Epidermal melanocyte (primary cell): ENCODE measurements at regions not wholly inside any gene's neighbourhood (a gene's known extent, or its start where the extent isn't known, plus 50 kb on each side); places are given as distances from the start of the nearest gene placed in this dataset.
"Not testable (repeated sequence)": the region's sequence is repeated elsewhere in the genome, so short reads cannot be mapped to it uniquely, and the experiment has no call there.

Experiments
- DNase-seq: peaks from one replicate; pipeline ENCODE4 v3.0.0; 2011; ENCODE audit warnings: low spot score; ENCODE audit not compliant: insufficient read length

DNA sequence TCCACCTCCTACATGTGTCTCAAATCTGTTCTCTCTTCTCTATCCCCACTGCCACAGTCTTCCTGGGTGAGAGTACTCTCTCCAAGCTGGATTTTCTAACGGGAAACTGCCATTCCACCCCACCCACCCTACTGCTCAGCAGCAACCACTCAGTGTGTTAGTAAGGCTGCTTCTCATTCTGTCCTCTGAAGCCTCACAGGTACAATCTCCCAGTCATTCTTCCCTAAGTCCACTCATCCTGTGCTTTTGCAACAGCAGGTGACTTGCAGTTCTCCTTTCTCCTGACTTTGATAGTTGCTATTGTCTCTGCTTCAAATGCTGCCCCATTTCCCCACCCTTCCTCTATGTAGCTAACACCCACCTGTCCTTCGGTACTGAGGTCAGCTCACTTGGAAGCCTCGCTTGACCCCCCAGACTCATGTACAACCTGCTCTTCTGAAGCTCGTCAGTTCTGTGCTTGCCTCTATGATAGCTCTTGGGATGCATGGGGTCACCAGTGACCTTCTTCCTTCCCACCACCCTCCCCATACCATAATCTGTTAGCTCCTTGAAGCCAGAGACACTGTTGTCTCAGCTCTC, 188.9 kb downstream of the RRAGC start:
- no peak for DNase-seq

GRCh38 chr1:38667626-38668025, 191.9 kb downstream of the RRAGC start:
- DNase-seq, result no peak

DNA sequence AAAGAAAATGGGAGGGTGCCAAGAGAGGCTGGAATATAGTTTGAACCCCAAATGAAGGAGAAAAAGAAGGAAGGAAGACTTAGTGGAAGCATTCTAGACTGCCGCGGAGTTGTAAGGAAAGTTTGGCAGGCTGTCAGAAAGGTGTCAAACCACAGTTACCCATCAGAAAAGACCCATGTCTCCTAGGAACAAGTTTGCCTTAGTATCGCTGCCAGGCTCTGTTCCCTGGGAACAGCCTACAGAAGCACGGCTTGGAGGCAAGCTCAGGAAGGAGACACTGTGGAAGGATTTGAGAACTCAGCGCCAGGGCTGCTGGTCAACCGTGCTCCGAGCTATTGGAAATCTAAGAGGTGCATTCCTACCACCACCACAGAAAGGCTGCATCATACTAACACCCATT, 197.4 kb downstream of the RRAGC start:
- no peak for DNase-seq

GRCh38 chr1:38658883-38659282, 200.7 kb downstream of the RRAGC start:
- no peak for DNase-seq

DNA sequence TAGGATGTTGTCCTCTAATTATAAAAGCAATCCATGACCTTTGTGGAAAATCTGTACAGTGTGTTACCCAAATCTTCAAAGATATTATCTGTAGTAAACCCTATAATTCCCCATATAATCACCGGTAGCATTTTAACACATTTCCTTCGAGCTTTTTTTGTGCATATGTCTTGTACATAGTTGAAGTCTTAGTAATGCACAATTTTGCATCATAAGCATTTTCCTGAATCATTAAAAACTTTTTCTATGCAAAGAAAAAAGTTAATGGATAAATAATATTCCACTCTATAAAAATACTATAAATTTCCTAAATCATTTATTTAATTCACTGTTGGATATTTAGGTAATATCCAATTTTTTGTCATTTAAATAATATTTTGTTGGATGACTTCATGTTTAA, 201.7 kb downstream of the RRAGC start:
- DNase-seq, result no peak

GRCh38 chr1:38657207-38657840, 202.2 kb downstream of the RRAGC start:
- no peak for DNase-seq

GRCh38 chr1:38656726-38657125, 202.8 kb downstream of the RRAGC start:
- no peak for DNase-seq

GRCh38 chr1:38652217-38652616, 207.4 kb downstream of the RRAGC start:
- no peak for DNase-seq

GRCh38 chr1:38651669-38652068, 207.9 kb downstream of the RRAGC start:
- DNase-seq, result no peak

GRCh38 chr1:38648417-38648816, 211.2 kb downstream of the RRAGC start:
- DNase-seq, result no peak

- not testable (repeated sequence) for DNase-seq
These were observed 212.2 kb downstream of the RRAGC start for GRCh38 chr1:38647341-38647740.

GRCh38 chr1:38644092-38644491, 215.5 kb downstream of the RRAGC start:
- DNase-seq, result no peak

DNA sequence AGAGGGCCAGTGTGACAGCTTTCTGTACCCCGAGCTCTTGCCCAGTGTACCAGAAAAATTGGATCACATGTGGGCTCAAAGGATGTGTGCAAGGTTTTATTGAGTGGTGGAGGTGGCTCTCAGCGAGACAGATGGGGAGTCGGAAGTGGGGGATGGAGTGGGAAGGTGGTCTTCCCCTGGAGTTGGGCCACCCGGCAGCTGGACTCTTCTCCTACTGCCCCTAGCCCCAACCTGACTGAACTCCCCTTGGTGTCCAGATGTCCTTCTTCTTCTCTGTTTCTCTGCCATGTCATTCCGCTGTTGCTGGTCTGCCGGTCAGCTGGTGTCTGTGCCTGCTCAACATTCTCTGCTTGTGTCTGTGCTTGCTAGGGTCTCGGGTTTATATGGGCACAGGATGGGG, 217.9 kb downstream of the RRAGC start:
- DNase-seq, result no peak

DNA sequence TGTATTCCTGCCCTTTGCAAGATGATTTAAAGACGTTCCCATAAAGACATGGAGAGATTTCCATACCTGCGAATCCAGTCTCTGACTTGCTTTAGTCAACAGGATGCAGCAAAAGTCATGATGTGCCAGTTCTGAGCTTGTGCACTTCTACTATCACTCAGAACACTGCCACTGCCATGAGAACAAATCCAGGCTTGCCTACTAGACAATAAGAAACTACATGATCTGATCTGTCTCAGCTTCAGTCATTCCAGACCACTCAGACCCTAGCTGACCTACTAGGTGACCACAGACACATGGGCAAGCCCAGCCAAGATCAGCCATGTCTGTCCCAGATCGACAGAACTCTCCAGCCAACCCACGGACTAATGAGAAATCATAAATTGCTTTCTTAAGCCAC, 219.2 kb downstream of the RRAGC start:
- no peak for DNase-seq

- DNase-seq, result no peak
These were observed 231.3 kb downstream of the RRAGC start for GRCh38 chr1:38628241-38628640.

DNA sequence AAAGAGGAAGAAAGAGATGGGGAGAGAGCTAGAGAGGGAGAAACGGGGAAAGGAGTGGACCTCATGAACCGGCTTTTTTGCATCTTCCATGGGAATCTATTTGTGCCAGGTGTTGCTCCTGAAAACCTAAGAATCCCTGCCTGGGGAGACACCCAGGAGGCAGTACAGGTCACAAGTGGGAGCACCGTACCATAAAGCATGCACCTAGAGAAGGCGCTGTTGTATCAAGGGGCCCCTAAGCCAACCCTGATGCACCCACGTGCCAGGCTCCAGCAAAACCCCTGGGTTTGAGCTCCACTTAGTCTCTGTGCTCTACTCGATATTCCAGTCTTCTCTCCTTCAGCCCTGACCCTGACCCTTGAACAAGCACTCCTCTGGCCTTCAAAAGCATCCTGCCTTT, 233.6 kb downstream of the RRAGC start:
- DNase-seq, result no peak

GRCh38 chr1:38624336-38625039, 235.1 kb downstream of the RRAGC start:
- no peak for DNase-seq

DNA sequence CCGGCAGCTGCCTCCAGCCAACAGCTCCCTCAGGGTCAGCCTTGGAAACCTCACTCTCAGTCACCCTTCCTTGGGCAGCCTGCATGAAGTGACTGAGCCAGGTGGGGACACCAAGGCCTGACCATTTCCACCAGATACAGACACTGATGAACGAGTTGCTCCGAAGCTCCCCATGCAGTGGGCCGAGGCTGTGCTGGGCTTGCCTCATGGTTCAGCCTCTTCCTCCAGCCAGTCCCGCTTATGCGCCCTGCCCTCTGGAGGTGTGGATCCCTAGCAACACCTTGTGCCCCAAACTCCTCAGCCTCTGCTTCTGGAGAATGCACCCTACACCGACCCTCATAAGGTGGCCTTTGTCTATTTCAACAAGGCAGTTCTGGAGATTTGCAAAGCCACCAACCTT, 236.0 kb downstream of the RRAGC start:
- DNase-seq, result no peak

DNA sequence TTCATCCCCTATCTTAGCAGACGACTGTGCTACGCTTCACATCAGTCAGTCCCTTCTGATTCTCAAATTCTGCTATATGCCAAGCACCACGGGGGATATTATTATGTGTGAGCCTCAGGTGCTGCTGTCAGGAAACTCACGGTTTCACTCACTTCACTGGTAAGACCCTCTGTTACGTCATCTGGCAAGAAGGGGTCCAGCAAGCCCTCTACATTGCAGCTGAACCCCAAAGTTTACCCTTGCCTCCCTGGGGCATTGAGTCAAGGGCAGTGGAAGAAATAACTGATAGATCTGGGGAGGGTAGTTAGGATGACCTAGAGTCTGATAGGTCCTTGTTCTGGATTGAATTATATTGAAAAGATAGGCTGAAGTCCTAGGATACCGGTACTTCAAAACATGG, 237.4 kb downstream of the RRAGC start:
- no peak for DNase-seq

GRCh38 chr1:38616846-38617245, 242.7 kb downstream of the RRAGC start:
- no peak for DNase-seq

- no peak for DNase-seq
These were observed 243.9 kb downstream of the RRAGC start for GRCh38 chr1:38615680-38616079.

DNA sequence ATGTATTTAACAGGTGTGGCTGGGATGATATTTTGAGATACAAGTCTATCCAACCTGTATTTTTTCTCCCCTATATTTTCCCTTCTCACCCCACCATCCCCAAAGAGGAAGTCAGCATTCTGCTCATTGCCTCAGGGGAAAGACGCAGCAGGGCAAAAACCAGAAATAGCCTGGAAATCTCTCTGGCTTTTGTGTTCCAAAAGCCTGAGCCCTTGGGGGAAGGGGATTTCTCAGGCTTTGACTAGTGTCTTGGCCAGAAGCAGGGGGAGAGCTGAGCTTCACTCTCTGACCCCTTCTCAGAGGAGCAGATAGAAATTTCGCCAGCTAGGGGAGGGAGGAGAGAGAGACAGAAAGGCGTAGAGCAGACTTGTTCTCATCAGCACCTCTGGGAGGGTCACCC, 244.7 kb downstream of the RRAGC start:
- DNase-seq, result no peak

DNA sequence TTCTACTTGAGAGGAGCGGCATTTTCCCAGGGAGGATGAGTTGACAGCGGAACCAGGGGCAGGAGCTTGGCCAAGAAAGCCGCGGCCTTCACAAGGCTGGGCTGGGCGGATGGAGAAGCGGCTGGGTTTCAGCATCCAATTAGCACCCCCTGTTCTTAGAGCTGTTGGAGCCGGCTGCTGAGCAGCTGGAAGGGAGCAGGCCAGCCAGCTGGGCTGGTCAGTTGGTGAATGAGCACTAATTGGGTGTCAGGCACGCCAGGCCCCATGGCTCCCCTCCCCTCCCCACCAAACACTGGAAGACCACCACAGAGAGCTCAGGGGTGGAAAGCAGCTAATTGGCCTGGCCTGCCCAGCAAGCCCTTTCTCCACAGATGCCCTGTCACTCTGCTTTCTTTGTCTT, 245.6 kb downstream of the RRAGC start:
- no peak for DNase-seq
